Jurkat, Clone E6-1 (cell line): ENCODE measurements at regions not wholly inside any gene's neighbourhood (a gene's known extent, or its start where the extent isn't known, plus 50 kb on each side); places are given as distances from the start of the nearest gene placed in this dataset.
"Not testable (repeated sequence)": the region's sequence is repeated elsewhere in the genome, so short reads cannot be mapped to it uniquely, and the experiment has no call there.

Experiments
- DNase-seq: peaks from one replicate; pipeline ENCODE4 v3.0.0-alpha.2; 2011; ENCODE audit warnings: low read depth, low spot score
- H3K4me3 ChIP-seq: 2 replicates; pipeline ENCODE4 v1.5.1; 2011; ENCODE audit warnings: mild to moderate bottlenecking, low read length, control low read depth, moderate library complexity

GRCh38 chr6:144495076-144495475, 209.9 kb downstream of the UTRN start:
- H3K4me3 ChIP-seq, DNase-seq: not testable (repeated sequence)

- DNase-seq: no peak
- H3K4me3 ChIP-seq: no peak overlapping the region
Observed at GRCh38 chr6:144497650-144498049, 212.5 kb downstream of the UTRN start.

- no peak overlapping the region for H3K4me3 ChIP-seq
- no peak for DNase-seq
Observed at GRCh38 chr6:144500892-144501291, 215.8 kb downstream of the UTRN start.

GRCh38 chr6:144505214-144505613, 220.1 kb downstream of the UTRN start:
- not testable (repeated sequence) for DNase-seq, H3K4me3 ChIP-seq

GRCh38 chr6:144506051-144506450, 220.9 kb downstream of the UTRN start:
- H3K4me3 ChIP-seq, DNase-seq: not testable (repeated sequence)

GRCh38 chr6:144507772-144508312, 222.7 kb downstream of the UTRN start:
- H3K4me3 ChIP-seq, DNase-seq: not testable (repeated sequence)

- no peak for DNase-seq
- no peak overlapping the region for H3K4me3 ChIP-seq
Observed at GRCh38 chr6:144510859-144511258, 225.7 kb downstream of the UTRN start.

- no peak overlapping the region for H3K4me3 ChIP-seq
- no peak for DNase-seq
Observed at GRCh38 chr6:144515761-144516160, 230.6 kb downstream of the UTRN start.

GRCh38 chr6:144519426-144519825, 234.3 kb downstream of the UTRN start:
- no peak overlapping the region for H3K4me3 ChIP-seq
- DNase-seq: no peak

GRCh38 chr6:144528743-144529425, 243.7 kb downstream of the UTRN start:
- DNase-seq: no peak
- no peak overlapping the region for H3K4me3 ChIP-seq

- no peak overlapping the region for H3K4me3 ChIP-seq
- no peak for DNase-seq
Observed at GRCh38 chr6:144530118-144530517, 245.0 kb downstream of the UTRN start.

- H3K4me3 ChIP-seq, DNase-seq: not testable (repeated sequence)
Observed at GRCh38 chr6:144532238-144532637, 247.1 kb downstream of the UTRN start.

- no peak for DNase-seq
- no peak overlapping the region for H3K4me3 ChIP-seq
Observed at GRCh38 chr6:144534180-144534579, 249.0 kb downstream of the UTRN start.

- no peak for DNase-seq
- no peak overlapping the region for H3K4me3 ChIP-seq
Observed at GRCh38 chr6:144535630-144536029, 250.5 kb downstream of the UTRN start.

GRCh38 chr6:144536079-144536478, 250.9 kb downstream of the UTRN start:
- H3K4me3 ChIP-seq: no peak overlapping the region
- no peak for DNase-seq

- DNase-seq: no peak
Observed at GRCh38 chr6:144543006-144543871, 258.1 kb downstream of the UTRN start.

GRCh38 chr6:144544266-144544830, 259.2 kb downstream of the UTRN start:
- no peak overlapping the region for H3K4me3 ChIP-seq
- no peak for DNase-seq

More at GRCh38 chr6:144543006-144543871, 258.1 kb downstream of the UTRN start:
- H3K4me3 ChIP-seq: no peak overlapping the region

GRCh38 chr6:144546807-144547206, 261.7 kb downstream of the UTRN start:
- no peak overlapping the region for H3K4me3 ChIP-seq
- DNase-seq: no peak

GRCh38 chr6:144547409-144547808, 262.3 kb downstream of the UTRN start:
- no peak overlapping the region for H3K4me3 ChIP-seq
- DNase-seq: no peak

GRCh38 chr6:144548536-144548935, 263.4 kb downstream of the UTRN start:
- DNase-seq: no peak
- no peak overlapping the region for H3K4me3 ChIP-seq
